UCSD-AML1 (cell line): ENCODE measurements at regions not wholly inside any gene's neighbourhood (a gene's known extent, or its start where the extent isn't known, plus 50 kb on each side); places are given as distances from the start of the nearest gene placed in this dataset.

Experiments
- DNase-seq: peaks from one replicate; lab custom pipeline; 2025; ENCODE audit not compliant: unreplicated experiment; lab: John Stamatoyannopoulos, UW

GRCh38 chr10:130729876-130730275, 581.6 kb downstream of the TCERG1L start:
- DNase-seq = no peak

DNA sequence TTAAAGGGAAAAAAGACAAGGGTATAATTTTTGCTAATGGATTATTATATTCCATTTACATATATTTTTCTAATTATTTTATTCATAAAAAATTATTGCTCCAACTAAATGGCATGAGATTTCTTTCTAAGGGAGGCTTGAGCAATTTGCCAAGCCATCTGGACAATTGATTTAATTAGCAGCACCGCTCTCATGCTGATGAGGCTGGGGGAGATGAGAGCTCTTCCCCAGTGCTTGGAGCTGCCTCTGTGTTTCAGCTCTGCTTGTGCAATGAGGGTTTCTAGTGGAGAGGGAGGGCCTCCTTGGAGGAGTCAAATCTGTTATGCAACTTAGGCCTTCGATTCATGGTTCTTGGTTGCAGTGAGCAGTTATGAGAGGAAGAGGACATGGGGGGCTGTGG, 574.3 kb downstream of the TCERG1L start:
- no peak for DNase-seq

- no peak for DNase-seq
Observed at GRCh38 chr10:130737621-130738020, 573.9 kb downstream of the TCERG1L start.

DNA sequence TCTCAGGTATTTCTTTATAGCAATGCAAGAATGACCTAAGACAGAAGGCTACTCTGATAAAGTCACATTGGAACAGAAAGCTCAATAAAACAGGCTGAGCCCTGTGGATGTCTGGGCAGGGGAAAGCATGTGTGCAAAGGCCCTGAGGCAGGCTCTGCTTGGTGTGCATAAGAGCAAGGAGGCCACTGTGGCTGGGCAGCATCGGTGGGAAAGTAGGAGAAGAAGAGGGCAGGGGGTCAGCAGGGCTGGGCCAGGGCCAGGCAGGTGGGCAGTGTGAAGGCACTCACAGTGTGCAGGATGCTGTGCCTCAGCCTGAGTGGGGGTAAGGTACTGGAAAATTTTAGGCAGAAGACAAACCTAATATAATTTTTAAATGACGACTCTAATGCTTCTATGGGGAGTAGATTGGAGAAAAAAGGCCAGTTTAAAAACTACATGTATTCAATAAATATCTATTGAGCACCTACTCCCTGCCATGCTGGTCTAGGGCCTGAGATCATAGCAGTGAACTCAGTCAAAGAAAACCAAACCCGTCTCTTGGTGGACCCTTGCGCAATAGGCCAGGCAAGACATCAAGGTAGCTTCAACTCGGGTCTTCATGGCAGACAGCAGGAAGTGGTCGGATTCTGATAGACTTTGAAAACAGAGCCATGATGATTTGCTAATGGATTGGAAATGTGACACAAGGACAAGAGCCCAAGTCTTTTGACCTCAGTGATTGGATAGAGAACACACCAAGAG, 572.3 kb downstream of the TCERG1L start:
- no peak for DNase-seq

DNA sequence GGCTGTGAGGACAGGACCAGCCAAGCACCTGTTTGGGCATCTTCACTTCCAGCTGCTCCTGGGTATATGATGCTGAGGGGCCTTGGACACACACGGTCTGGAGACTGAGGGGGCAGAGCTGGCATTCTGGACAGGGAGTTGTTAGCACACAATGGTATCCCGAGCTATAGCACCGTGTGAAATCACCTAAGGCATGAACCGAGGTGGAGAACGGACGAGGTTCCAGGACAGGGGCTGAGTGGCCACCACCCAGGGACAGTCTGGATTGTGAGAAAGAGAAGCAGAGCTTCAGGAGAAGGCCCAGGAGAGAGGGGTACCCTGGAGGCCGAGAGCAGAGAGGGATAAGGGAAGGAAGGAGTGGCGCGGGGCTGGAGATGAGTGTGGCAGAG, 571.8 kb downstream of the TCERG1L start:
- DNase-seq = no peak

DNA sequence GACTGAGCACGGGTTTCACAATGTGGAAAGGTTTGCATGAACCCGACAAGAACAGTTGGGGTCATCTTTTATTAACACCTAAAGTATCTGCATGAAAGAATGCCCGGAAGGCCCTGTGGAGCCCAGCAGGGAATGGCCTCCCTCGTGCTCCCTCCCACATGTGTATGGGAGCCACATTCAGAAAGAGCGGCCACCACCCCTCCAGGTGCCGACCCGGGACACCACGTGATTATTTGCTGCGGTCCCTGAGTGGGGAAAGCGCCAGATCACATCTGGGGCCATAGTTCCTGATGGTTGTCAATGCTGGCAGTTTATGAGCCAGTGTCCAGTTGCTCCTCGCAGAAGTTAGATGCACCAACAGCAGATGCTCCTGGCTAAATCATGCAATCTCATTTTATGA, 571.4 kb downstream of the TCERG1L start:
- DNase-seq = no peak

DNA sequence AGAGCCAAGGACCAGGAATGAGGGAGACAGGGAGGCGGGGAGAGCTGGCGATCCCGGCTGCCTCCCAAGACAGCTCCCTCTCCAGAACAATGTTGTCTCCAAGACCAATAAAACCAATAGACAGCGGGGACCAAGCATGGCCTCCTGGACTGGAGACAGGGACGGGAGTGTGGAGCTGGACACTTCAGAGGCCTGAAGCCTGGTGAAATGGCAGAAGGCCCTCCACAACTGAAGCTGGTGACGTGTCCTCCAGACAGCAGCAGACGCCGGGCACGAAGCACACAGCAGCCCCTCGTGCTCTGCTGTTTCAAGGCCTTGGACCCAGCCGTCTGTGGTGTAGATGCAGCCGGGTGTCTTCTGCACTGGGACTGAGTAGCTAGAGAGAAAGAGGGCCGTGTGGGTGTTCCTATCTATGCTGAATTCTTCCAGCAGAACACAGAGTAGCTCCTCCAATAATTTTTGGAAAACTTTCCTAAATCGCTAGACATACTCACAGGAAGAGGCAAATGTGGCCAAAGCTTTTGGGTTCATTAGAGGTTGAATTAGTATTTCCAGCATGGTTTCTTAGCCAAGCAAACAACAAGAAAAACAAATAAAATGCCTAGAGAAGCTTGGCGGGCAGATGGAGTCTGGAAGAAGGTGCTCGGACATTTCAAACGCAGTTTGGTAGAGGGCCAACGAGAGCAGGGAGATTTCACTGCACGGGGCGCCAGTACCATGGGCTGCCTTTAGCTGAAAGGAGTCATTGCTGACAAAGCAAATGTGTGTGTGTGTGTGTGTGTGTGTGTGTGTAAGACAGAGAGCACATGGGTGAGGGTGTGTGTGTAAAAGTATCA, 570.4 kb downstream of the TCERG1L start:
- DNase-seq = no peak

DNA sequence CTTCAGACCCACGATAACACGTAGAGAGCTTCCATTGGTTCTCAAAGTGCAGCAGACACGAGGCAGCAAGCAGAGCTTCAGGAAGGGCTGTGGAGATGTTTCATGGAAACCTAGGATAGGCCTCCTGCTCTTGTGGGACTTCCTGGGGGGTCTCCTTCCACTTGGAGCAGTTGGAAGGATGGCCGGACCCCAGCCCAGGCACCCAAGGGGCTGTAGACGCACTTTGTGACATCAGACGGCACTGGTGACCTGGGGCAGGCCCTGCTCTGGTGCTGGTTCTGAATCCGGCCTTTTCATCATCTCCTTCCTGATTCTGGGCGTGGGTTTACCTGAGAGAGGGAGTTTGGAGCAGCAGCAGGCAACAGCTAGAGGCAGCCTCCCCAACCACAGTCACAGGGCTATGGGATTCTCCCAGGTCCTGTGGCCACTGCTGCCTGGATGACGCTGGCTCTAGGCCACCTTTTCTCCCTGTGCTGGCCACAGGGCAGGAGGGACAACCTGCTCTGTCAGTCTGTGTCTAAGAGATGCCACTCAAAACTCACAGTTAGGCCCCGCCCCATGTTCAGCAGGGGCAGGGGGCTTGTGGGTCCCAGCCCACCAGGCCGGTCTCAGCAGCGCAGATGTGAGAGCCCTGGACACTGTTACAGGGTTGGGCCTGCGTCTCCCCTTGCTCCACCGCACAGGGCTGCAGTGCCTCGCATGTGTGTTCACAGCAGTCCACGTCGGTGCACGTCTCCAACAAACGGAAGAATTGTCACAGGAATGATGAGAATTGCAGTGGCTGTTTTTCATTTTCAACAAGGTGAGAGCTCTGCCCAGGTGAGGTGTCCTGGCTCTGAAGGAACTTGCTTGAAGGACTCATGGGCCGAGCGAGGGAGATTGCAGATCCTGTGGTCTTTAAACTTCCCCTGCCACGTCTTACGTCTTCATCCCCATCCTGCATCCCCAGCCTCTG, 569.3 kb downstream of the TCERG1L start:
- no peak for DNase-seq

- no peak for DNase-seq
Observed at GRCh38 chr10:130742941-130743675, 568.4 kb downstream of the TCERG1L start.

DNA sequence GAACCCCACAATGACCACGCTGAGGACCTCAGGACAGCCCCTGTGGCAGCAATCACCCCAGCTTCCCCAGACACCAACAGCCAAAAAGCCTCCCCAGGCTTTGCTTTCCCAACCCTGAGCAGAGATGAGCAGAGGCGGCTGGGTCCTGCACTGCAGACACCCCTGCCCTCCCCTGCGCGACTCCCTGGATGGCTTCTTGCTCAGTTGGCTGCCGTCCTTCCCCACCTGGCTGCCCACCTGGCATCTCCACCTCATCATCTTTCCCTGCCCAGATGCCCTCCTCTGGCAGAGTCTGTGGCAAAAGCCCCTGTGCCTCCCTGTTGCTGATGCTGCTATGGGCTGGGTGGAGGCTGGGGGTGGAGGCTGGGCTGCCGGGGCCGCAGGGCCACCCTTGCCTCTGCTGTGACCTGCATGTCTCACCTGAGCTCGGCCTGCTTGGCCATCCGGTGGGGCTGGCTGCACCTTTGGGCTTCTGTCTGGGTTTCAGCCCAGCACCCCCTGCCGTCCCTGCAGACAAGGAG, 567.7 kb downstream of the TCERG1L start:
- no peak for DNase-seq

DNA sequence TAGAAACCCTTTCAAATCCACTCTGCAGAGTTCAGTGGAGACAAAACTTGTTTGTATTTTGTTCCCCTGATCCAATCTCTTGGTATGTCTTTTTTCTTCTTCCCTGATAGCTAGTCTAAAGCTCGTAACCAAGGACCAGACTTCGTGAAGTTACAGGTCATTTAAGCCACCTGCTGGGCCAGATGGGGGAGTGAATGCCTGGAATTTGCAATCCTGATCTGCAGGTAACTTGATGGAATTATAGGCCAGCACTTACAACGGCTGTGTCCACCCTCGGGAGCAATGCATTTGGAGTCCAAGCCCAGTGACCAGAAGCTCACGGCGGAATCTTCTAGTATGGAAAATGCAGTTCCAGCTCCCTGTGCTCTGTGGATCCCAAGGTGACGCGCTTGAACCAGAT, 566.9 kb downstream of the TCERG1L start:
- DNase-seq = no peak

DNA sequence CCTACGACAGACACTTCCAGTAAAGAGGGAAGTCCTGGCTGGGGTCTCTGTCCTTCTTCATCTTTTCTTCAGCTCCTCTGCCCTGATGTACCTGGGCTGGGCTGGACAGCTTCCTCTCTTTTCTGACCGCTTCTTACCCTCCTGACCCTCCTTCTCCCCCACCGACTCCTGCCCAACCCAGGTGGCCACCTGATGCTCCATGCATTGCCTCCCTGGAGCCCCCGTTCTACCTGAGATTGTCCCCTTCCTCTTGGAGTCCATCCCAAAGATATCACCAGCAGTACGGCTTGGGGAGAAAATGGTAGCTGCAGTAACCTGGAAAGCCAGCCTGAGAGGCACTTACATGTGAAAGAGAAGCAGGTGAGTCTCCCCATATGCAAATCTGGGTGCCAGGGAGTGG, 566.3 kb downstream of the TCERG1L start:
- no peak for DNase-seq

DNA sequence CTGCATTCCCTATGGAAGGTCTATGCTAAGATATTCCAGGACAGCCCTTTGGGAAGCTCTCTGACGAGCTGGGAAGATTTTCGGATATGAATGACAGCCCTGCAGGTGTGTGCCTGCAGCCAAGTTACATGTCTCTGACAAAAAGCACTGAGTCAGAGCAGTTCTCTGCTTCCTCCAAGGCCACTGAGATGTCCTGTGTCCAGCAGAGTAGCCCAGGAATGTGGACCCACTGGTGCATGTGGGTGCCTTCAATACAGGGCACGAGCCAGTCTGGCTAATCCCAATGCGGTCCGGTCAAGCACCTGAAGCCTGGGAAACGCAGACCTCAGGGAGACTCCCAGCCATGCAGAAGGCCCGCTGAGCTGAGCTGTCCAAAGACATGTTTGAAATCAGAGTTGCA, 565.7 kb downstream of the TCERG1L start:
- no peak for DNase-seq

GRCh38 chr10:130746311-130746710, 565.2 kb downstream of the TCERG1L start:
- no peak for DNase-seq

GRCh38 chr10:130747356-130747755, 564.2 kb downstream of the TCERG1L start:
- no peak for DNase-seq

DNA sequence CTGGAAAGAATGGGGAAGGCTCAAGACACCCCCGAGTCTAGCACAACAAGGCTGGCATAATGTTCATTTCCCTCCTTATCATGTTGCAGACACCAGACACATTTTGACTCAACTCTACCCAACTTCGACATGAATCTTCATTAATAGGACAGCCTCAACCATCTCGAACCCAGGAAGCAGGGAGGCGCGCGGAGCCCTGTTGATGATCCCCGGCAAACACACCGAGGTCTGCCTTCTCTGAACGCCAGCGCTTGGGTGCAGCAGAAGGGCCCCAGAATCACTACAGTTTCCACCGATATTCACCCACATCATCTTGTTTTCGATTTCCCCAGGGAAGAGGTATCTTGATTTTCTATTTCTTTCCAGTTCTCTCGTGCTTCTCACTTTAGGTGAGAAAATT, 563.6 kb downstream of the TCERG1L start:
- DNase-seq = no peak

DNA sequence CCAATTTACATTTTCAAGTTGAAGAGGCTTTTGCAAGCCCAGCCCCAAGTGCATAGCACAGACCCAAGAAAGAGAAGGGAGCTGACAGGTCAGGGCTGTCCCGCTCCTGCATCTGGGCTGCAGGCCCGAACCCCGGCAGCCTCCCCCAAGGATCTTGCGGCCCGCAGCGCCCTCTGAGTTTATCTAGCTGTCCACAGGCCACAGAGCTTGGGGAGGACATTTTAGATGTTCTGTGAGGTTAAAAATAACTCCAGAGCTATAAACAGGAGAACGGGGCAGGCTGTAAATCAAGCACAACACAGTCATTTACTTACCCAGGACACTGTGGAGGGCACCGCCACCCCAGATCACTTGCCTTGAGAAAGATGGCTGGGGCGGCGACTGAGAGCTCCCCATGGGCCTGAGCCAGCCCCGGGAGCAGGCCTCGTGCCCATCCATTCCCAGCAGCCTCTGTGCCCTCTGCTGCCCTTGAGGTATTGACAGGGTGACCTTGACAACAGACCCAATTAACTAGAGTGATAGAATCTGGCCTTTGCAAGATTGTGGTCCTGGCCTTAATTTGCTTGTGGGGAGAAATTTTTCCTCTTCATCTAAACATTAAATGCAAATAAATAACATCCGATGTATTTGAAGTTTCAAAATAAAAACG, 563.0 kb downstream of the TCERG1L start:
- no peak for DNase-seq

- no peak for DNase-seq
Observed at GRCh38 chr10:130749911-130750310, 561.6 kb downstream of the TCERG1L start.

GRCh38 chr10:130750441-130750840, 561.1 kb downstream of the TCERG1L start:
- no peak for DNase-seq
